Testis (tissue), 2 donors: ENCODE measurements at regions not wholly inside any gene's neighbourhood (a gene's known extent, or its start where the extent isn't known, plus 50 kb on each side); places are given as distances from the start of the nearest gene placed in this dataset.

Experiments used
- DNase-seq: peaks from one replicate; pipeline ENCODE4 v3.0.0-alpha.2; 2019
- H3K27ac ChIP-seq, 2 donors: fragments of 200-600 bp; sonication (generic); one replicate each; pipeline ENCODE4 v1.5.1; 2019
- H3K27me3 ChIP-seq: fragments of 200-600 bp; sonication (generic); one replicate; pipeline ENCODE4 v1.5.1; 2019
- H3K36me3 ChIP-seq: fragments of 200-600 bp; sonication (generic); one replicate; pipeline ENCODE4 v1.5.1; 2017; ENCODE audit warnings: low read depth; ENCODE audit errors: missing control alignments
- H3K4me1 ChIP-seq: fragments of 200-600 bp; sonication (generic); one replicate; pipeline ENCODE4 v1.5.1; 2019
- H3K4me3 ChIP-seq, 2 donors: fragments of 200-600 bp; sonication (generic); one replicate each; pipeline ENCODE4 v1.5.1; 2017 to 2019
- H3K9me3 ChIP-seq: fragments of 200-600 bp; sonication (generic); one replicate; pipeline ENCODE4 v1.5.1; 2017
- POLR2A ChIP-seq: fragments of 450-650 bp; IDR thresholded peaks from one replicate; pipeline ENCODE4 v1.6.1; 2017; ENCODE audit warnings: antibody characterized with exemption, mild to moderate bottlenecking, moderate library complexity
- WGBS, 2 donors: methylation state at CpG; one replicate each; pipeline ENCODE4 v1.1.5; 2018; 5-methylcytosine and 5-hydroxymethylcytosine counted together
- intact Hi-C: fragments of 100-400 bp; cut with DNase I; formaldehyde crosslinking; loops from one replicate; pipeline ENCODE4 v1.15.1; 2023; ENCODE audit warnings: low total_unique reads
- TF ChIP-seq, protein P1 (sequence below), 3 experiments: fragments of 450-650 bp in 2 of 3; fragments of 200-600 bp in 1 of 3; sonication (generic) in 1 of 3; IDR thresholded peaks; one replicate each; pipeline ENCODE4 v1.5.1; 2016 to 2019; ENCODE audit warnings: antibody characterized with exemption in 3 of 3, mild to moderate bottlenecking in 2 of 3, moderate library complexity in 1 of 3

DNA sequence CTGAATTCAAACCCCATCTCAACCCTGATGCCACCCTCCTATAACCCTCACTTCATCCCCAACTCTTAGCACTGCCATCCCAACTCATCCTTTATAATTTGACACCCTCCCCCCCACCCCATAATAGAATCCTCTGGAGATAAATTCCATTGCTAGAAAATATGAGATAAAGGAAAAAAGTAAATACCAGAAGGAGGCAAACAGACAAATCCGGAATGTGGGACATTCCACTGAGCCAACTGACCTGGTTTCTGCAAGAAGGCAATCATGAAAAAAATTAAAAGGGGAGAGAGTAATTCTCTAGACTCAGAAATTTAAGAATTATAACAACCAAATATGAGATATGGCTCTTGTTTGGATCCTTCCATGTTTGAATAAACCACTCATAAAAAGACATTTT is 132.4 kb downstream of the CYP26B1 start:
- Histone ChIP-seq H3K27me3 (no peaks in the 10 kb centered on the region), H3K4me3 (no peak overlapping the region), H3K36me3 (no peaks in the 10 kb centered on the region), H3K27ac (no peak overlapping the region), H3K9me3 (no peaks in the 10 kb centered on the region), H3K4me1 (no peaks in the 10 kb centered on the region)
- DNase-seq = no peak
- intact Hi-C loops = no loop called here
- WGBS, 2 donors = 42 to 55% methylated on average over 1 of the region's 1 CpG
- TF ChIP-seq, protein P1, sequence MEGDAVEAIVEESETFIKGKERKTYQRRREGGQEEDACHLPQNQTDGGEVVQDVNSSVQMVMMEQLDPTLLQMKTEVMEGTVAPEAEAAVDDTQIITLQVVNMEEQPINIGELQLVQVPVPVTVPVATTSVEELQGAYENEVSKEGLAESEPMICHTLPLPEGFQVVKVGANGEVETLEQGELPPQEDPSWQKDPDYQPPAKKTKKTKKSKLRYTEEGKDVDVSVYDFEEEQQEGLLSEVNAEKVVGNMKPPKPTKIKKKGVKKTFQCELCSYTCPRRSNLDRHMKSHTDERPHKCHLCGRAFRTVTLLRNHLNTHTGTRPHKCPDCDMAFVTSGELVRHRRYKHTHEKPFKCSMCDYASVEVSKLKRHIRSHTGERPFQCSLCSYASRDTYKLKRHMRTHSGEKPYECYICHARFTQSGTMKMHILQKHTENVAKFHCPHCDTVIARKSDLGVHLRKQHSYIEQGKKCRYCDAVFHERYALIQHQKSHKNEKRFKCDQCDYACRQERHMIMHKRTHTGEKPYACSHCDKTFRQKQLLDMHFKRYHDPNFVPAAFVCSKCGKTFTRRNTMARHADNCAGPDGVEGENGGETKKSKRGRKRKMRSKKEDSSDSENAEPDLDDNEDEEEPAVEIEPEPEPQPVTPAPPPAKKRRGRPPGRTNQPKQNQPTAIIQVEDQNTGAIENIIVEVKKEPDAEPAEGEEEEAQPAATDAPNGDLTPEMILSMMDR (IDR thresholded peaks at IDR 0.05) = no peak
- no peak for TF ChIP-seq POLR2A

DNA sequence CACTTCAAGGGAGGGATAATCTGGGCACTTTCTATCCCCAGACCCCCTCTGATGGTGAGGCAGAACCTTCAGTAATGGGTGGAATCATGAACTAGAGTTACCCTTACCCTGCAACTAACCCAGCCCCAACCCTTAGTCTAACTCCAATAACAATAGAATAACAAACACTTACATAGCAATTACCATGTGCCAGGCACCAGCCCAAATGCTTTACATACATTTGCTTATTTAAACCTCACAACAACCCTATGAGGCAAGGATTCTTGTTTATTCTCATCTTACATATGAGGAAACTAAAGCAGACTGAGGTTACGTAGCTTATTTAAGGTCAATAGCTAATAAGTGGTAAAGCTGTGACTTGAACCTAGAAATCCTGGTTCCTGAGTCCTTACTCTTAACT is 132.8 kb downstream of the CYP26B1 start:
- WGBS, 2 donors = 100% methylated on average over 1 of the region's 1 CpG
- Histone ChIP-seq H3K9me3 (no peaks in the 10 kb centered on the region), H3K36me3 (no peaks in the 10 kb centered on the region), H3K4me3 (no peak overlapping the region), H3K4me1 (no peaks in the 10 kb centered on the region), H3K27me3 (no peaks in the 10 kb centered on the region), H3K27ac (no peak overlapping the region)
- no peak for DNase-seq
- TF ChIP-seq POLR2A = no peak
- TF ChIP-seq, protein P1 (IDR thresholded peaks at IDR 0.05) = no peak
- intact Hi-C loops = no loop called here

DNA sequence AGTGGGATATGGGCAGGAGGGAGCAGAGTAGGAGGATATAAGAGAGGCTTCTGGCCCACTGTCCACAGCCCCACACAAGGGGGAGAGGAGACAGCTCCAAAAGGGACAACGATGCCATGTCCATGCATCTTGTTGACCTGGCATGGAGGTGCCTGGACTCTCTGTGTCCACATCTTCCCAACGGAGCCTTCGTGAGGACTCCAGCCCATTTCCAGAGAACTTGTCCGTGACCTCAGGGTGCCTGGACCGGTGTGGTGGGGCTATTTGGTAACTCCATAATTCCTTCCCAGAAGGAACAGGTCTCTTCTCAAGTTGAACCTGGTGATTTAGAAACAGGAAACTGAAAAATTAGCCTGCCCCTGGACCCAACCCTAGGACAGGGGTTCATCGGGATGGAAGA is 133.9 kb downstream of the CYP26B1 start:
- no peak for TF ChIP-seq POLR2A
- TF ChIP-seq, protein P1 (IDR thresholded peaks at IDR 0.05) = no peak
- Histone ChIP-seq H3K9me3 (no peaks in the 10 kb centered on the region), H3K36me3 (no peaks in the 10 kb centered on the region), H3K4me1 (no peaks in the 10 kb centered on the region), H3K27ac (no peak overlapping the region), H3K4me3 (no peak overlapping the region), H3K27me3 (no peaks in the 10 kb centered on the region)
- WGBS, 2 donors = 89 to 96% methylated on average over 6 of the region's 6 CpGs
- intact Hi-C loops = no loop called here
- no peak for DNase-seq

DNA sequence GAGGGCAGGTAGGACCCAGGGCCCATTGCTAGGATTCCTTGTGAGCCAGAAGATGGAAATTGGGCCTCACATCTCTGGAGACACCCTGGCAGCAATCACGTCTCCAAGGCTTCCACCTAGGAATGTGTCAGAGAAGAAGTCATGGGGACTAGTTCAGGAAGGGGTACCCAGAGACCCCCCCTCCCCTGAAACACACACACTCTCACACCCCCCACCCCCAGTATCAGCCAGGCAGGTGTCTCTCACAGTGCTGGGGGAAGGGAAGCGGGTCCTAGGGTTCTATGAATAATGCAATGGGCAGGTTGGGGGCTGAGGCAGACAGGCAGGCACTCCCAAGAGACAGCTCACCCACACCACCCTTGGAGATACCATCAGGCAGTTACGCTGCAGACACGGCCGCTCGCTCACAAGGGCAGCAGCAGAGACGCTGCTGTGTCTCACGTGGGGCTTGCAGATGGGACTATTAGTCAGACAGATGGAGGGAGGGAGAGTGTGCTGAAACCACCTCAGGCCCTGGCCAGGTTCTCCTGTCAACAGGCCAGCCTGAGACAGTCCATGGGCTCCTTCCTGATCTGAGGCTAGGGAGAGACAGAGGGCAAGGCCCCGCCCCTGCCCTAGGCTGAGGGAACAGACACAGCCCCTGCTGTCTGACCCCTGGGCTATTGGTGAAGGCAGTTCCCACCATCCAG is 134.6 kb downstream of the CYP26B1 start:
- no peak overlapping the region for H3K4me3 ChIP-seq
- DNase-seq = no peak
- TF ChIP-seq, protein P1 (IDR thresholded peaks at IDR 0.05) = no peak
- TF ChIP-seq POLR2A = no peak
- H3K27ac ChIP-seq = no peak overlapping the region
- 86 to 90% methylated on average over 2 to 9 of the region's 9 CpGs for WGBS, 2 donors
- no peaks in the 10 kb centered on the region for H3K36me3 ChIP-seq
- intact Hi-C loops = no loop called here
- H3K27me3 ChIP-seq = no peaks in the 10 kb centered on the region
- no peaks in the 10 kb centered on the region for H3K9me3 ChIP-seq
- H3K4me1 ChIP-seq = no peaks in the 10 kb centered on the region

DNA sequence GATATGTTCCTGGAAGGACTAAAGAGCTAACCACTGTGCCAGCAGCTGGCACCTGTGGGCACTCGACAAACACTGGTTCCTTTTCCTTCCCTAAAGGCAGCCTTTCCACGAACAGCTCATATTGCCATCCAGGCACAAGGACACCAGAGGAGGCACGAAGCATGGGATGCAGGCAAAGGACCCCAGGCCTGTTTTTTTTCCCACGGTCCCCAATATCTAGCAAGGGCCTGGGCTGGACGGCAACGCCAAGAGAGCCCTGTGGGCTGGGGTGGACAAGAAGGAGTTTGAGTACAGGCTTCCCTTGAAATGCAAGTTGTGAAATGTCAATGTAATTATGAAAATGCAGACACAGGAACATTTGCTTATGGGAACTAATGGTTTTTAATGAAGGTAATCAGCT is 135.9 kb downstream of the CYP26B1 start:
- H3K4me1 ChIP-seq = no peaks in the 10 kb centered on the region
- no peaks in the 10 kb centered on the region for H3K9me3 ChIP-seq
- H3K27me3 ChIP-seq = no peaks in the 10 kb centered on the region
- no peak for DNase-seq
- no peak overlapping the region for H3K27ac ChIP-seq
- no peaks in the 10 kb centered on the region for H3K36me3 ChIP-seq
- TF ChIP-seq, protein P1 (IDR thresholded peaks at IDR 0.05) = no peak
- no peak for TF ChIP-seq POLR2A
- WGBS, 2 donors = 87 to 92% methylated on average over 6 of the region's 6 CpGs
- no peak overlapping the region for H3K4me3 ChIP-seq
- intact Hi-C loops = no loop called here
